ENCODE measurements at regions not wholly inside any gene's neighbourhood (a gene's known extent, or its start where the extent isn't known, plus 50 kb on each side); places are given as distances from the start of the nearest gene placed in this dataset.

GRCh38 chr14:44309331-44309730, 197.8 kb downstream of the FSCB start:
- intact Hi-C loops (cut with micrococcal nuclease) = no loop called here

- intact Hi-C loops (cut with micrococcal nuclease) = no loop called here
These were observed 206.2 kb downstream of the FSCB start for GRCh38 chr14:44300916-44301315.

GRCh38 chr14:44297437-44297836, 209.6 kb downstream of the FSCB start:
- intact Hi-C loops (cut with micrococcal nuclease) = no loop called here

DNA sequence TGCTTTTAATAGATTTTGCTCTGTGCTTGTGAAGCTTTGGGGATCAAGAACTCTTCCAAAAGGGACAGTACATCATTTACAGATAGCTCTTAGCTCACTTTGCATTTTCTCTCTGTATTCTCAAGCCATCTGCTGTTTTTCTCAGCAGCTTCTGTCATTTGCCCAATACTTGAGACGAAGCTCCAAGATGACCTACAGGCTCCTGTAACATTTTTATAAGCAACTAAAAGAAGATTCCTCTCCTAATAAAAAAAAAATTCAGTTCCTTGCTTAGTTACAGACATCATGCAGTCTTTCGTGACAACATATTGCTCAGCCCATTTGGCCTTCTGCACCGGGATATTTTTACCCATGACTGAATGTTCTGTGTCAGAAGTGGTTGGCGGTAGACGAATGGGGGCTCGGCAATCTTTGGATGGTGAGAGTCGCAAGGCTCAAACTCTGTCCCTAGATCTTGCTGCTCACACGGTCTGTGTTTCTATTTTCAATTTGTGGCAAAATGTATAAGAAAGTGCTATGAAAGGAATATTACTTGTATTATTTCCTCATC, 215.6 kb downstream of the FSCB start:
- intact Hi-C loops (cut with micrococcal nuclease) = no loop called here

GRCh38 chr14:44287858-44288257, 219.2 kb downstream of the FSCB start:
- intact Hi-C loops (cut with micrococcal nuclease) = no loop called here

GRCh38 chr14:44286201-44286600, 220.9 kb downstream of the FSCB start:
- intact Hi-C loops (cut with micrococcal nuclease) = no loop called here

DNA sequence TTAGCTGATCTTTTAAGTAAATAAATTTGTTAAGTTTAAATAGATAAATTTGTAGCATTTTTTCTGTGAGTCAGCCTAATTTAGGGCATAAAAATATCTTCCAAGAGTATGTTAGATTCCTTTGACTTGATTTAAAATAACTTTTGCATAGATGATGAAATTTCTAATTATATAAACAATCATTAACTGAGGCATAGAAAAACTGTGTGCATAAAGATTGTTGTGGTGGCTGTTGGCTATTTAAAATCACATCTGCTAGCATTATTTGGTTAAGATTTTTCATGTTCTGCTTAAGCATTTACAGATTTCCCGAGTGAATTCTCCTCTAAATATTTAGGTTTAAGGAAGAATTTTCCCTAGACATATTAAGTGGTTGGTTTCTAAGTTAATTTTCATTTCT, 223.2 kb downstream of the FSCB start:
- intact Hi-C loops (cut with micrococcal nuclease) = no loop called here

GRCh38 chr14:44279357-44279756, 227.7 kb downstream of the FSCB start:
- intact Hi-C loops (cut with micrococcal nuclease) = no loop called here

DNA sequence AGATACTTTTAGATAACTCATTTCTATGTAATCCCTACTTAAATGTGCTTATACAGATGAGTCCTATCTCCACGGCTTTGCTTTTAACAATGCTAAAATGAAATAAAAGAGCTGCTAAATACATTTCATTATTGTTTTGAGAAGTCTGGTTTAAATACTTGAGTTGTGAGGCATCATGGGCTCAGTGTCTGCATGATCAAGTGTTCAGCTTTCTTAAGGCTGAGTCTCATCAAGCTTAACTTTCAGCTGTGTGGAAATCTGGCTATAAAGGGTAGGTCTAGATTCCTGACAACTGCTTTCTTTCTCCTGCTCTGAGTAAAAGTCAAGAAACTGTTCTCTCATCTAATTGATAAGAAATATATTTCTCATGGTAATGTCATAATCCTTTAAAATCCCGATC, 235.4 kb downstream of the FSCB start:
- intact Hi-C loops (cut with micrococcal nuclease) = no loop called here

GRCh38 chr14:44271006-44271405, 236.1 kb downstream of the FSCB start:
- intact Hi-C loops (cut with micrococcal nuclease) = no loop called here

DNA sequence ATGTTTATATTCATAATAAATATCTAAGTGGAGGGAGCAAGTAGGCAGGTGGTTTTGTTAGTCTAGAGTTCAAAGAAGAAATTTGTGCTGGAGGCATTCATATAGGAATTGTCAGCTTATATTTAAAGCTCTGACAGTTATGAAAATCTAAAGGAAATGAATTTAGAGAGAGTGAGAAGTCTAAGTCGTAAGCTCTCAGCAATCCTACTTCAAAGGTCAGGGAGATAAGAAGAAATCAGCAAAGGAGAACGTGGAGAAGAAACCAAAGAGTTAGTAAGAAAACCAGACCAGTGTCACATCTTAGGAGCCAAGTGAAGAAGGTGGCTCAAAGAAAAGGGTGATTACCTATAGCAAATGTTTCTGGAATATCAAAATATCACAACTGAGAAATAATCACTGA, 241.8 kb downstream of the FSCB start:
- intact Hi-C loops (cut with micrococcal nuclease) = no loop called here

DNA sequence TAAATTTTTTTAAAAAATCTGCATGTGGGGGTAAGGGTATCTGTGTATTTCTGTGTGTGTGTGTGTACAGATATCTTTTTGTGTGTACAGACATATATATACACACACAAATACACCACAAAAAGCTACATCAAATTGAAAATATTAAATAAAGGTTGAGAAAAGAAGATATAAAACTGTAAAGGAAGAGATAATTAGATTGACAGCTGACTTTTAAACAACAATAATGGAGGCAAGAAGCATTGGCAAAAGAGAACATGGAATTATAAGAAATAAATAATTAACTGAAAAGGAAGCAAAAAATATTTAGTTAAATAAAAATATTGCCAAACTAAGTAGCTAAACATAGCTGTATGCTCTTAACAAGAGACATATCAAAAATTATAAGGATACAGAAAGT, 291.4 kb downstream of the FSCB start:
- intact Hi-C loops (cut with micrococcal nuclease) = no loop called here

GRCh38 chr14:44211718-44212117, 295.4 kb downstream of the FSCB start:
- intact Hi-C loops (cut with micrococcal nuclease) = no loop called here

- intact Hi-C loops (cut with micrococcal nuclease) = no loop called here
These were observed 302.8 kb downstream of the FSCB start for GRCh38 chr14:44204061-44204835.

- intact Hi-C loops (cut with micrococcal nuclease) = no loop called here
These were observed 326.1 kb downstream of the FSCB start for GRCh38 chr14:44180975-44181374.

DNA sequence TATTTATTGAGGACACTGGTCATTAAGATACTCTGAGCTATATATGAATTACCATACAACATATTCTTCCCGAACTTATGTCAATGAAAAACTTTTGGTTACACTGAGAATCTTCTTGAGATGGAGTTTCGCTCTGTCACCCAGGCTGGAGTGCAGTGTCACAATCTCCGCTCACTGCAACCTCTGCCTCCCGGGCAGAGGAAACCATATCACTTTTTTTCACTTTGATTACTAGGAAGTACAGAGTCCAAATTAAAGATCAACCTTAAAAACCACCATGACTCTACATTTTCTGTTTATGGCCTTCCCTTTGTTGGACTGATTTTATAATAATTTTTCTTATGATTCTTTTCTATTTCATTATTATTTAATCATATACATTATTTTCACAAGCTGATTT, 336.5 kb downstream of the FSCB start:
- intact Hi-C loops (cut with micrococcal nuclease) = no loop called here

GRCh38 chr14:44170101-44170500, 337.0 kb downstream of the FSCB start:
- intact Hi-C loops (cut with micrococcal nuclease) = no loop called here

DNA sequence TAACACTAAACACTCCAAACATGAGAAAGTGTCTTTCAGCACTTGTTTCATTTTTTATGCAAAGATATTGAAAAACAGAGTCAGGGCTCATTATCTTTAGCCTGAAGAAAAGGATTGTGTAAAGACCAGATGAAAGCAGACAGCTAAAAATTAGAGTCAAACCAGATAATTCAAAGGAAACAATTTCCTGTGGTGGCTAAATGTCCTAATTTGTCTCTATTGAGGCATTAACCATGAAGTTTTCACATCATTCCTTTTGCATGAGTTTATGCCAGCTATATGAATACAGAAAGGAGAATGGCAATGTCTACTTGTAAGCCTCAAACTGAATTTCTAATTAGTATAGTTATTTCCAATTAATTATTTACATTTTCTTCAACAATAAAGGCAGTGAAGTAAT, 338.5 kb downstream of the FSCB start:
- intact Hi-C loops (cut with micrococcal nuclease) = no loop called here

- intact Hi-C loops (cut with micrococcal nuclease) = no loop called here
These were observed 340.5 kb downstream of the FSCB start for GRCh38 chr14:44166611-44167010.

GRCh38 chr14:44165936-44166335, 341.1 kb downstream of the FSCB start:
- intact Hi-C loops (cut with micrococcal nuclease) = no loop called here

DNA sequence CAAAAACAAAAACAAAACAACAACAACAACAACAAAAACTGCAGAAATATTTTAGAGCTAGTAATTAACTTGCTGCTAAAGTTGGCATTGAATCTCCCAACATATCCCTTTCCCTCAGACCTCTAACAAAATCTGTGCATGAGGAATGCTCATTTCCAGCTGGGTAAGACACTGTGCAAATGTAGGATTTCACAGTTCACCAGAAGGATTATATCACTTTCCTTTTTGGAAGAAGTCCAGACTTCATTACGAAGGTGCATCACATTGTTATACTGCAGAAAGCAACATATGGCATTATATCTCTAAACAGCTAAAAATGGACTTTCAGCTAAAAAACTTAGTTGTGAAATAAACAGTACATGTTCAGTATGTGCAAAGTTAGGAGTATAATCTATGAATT, 341.8 kb downstream of the FSCB start:
- intact Hi-C loops (cut with micrococcal nuclease) = no loop called here

GRCh38 chr14:44163946-44164345, 343.1 kb downstream of the FSCB start:
- intact Hi-C loops (cut with micrococcal nuclease) = no loop called here

- intact Hi-C loops (cut with micrococcal nuclease) = no loop called here
These were observed 344.9 kb downstream of the FSCB start for GRCh38 chr14:44162197-44162596.
